ENCODE measurements at regions not wholly inside any gene's neighbourhood (a gene's known extent, or its start where the extent isn't known, plus 50 kb on each side); places are given as distances from the start of the nearest gene placed in this dataset.

DNA sequence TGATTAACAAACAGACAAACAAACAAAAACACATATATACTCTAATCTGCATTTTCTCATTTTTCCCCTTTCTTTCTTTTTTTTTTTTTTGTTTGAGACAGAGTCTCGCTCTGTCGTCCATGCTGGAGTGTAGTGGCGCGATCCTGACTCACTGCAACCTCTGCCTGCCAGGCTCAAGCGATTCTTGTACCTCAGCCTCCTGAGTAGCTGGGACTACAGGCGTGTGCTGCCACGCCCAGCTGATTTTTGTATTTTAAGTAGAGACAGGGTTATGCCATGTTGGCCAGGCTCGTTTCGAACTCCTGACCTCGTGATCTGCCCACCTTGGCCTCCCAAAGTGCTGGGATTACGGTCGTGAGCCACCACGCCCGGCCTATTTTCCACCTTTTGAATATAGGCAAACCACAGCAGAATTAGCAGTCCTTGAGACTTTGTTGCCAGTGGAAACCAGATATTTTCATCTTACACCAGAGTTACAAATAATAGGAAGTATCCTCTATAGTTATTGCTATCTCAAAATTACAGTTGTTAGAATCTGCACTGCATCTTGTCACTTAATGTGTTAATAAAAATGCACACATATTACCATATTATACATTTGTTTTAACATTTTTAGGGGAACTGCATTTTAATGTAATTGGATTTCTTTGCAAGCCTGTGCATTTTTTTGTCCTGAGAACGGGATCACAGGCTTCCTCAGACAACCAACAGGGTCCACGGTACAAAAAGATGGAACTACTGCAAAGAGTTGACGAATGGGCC lies 208.2 kb upstream of the ZNF217 start:
- Histone ChIP-seq H3K27ac (ENCODE audit: low read depth in 1 of 2, low read length in 2 of 2) (no peak overlapping the region), H3K9ac (ENCODE audit: low read depth in 1 of 2, low read length in 2 of 2) (no peak overlapping the region), H3K36me3 (ENCODE audit: control insufficient read depth in 4 of 4, insufficient read depth in 3 of 4, low read depth in 1 of 4, low read length in 3 of 4) (no peaks in the 10 kb centered on the region), H3K27me3 (ENCODE audit: control insufficient read depth in 4 of 4, insufficient read depth in 4 of 4, low read length in 3 of 4) (no peaks in the 10 kb centered on the region), H3K4me3 (ENCODE audit: low read depth in 1 of 3, low read length in 3 of 3) (no peak overlapping the region), H3K4me1 (ENCODE audit: control insufficient read depth in 4 of 4, insufficient read depth in 4 of 4, low read length in 3 of 4) (peaks cover 0 to 5% (median 1%) of the 10 kb centered on the region in 4 donors), H3K9me3 (ENCODE audit: control insufficient read depth in 4 of 4, low read length in 3 of 4) (no peaks in the 10 kb centered on the region)
- no peak for TF ChIP-seq EGR1 (IDR thresholded peaks at IDR 0.05; ENCODE audit: low read depth in 2 of 2)
- no peak for TF ChIP-seq JUND (IDR thresholded peaks at IDR 0.05)
- TF ChIP-seq NR2F2 (IDR thresholded peaks at IDR 0.05) = no peak
- TF ChIP-seq RAD21 (IDR thresholded peaks at IDR 0.05) = no peak
- TF ChIP-seq ZBTB33 (IDR thresholded peaks at IDR 0.05) = no peak
- TF ChIP-seq SP1 (IDR thresholded peaks at IDR 0.05) = no peak
- TF ChIP-seq MAX (IDR thresholded peaks at IDR 0.05) = no peak
- TF ChIP-seq YY1 (IDR thresholded peaks at IDR 0.05) = no peak
- no peak for TF ChIP-seq CTCF (IDR thresholded peaks at IDR 0.05; ENCODE audit: low read depth, low read length, missing input control)
- DNase-seq (ENCODE audit: low spot score) = no peak
- WGBS = 86% methylated on average over 17 of the region's 17 CpGs

GRCh38 chr20:53800883-53801604 lies 207.4 kb upstream of the ZNF217 start:
- Histone ChIP-seq H3K36me3 (ENCODE audit: control insufficient read depth in 4 of 4, insufficient read depth in 3 of 4, low read depth in 1 of 4, low read length in 3 of 4) (no peaks in the 10 kb centered on the region), H3K9ac (ENCODE audit: low read depth in 1 of 2, low read length in 2 of 2) (no peak overlapping the region), H3K27ac (ENCODE audit: low read depth in 1 of 2, low read length in 2 of 2) (no peak overlapping the region), H3K4me1 (ENCODE audit: control insufficient read depth in 4 of 4, insufficient read depth in 4 of 4, low read length in 3 of 4) (peaks cover 0 to 5% (median 1%) of the 10 kb centered on the region in 4 donors), H3K9me3 (ENCODE audit: control insufficient read depth in 4 of 4, low read length in 3 of 4) (no peaks in the 10 kb centered on the region), H3K4me3 (ENCODE audit: low read depth in 1 of 3, low read length in 3 of 3) (no peak overlapping the region), H3K27me3 (ENCODE audit: control insufficient read depth in 4 of 4, insufficient read depth in 4 of 4, low read length in 3 of 4) (no peaks in the 10 kb centered on the region)
- 62% methylated on average over 13 of the region's 13 CpGs for WGBS
- TF ChIP-seq RAD21 (IDR thresholded peaks at IDR 0.05) (peak in 1 of 2 donors; percentile 18), SP1 (IDR thresholded peaks at IDR 0.05) (peak; percentile 37), HNF4A (conservative IDR thresholded peaks at IDR 0.05) (peak; percentile 36 to 68), NR2F2 (IDR thresholded peaks at IDR 0.05) (no peak), MAX (IDR thresholded peaks at IDR 0.05) (no peak), JUND (IDR thresholded peaks at IDR 0.05) (no peak), HNF4G (IDR thresholded peaks at IDR 0.05) (peak; percentile 42), FOXA1 (IDR thresholded peaks at IDR 0.05) (no peak), REST (IDR thresholded peaks at IDR 0.05) (no peak), TAF1 (conservative IDR thresholded peaks at IDR 0.05) (no peak), GABPA (IDR thresholded peaks at IDR 0.05 in 1 of 2, conservative IDR thresholded peaks at IDR 0.05 in 1 of 2) (no peak), EGR1 (IDR thresholded peaks at IDR 0.05; ENCODE audit: low read depth in 2 of 2) (no peak), YY1 (IDR thresholded peaks at IDR 0.05) (no peak), CTCF (IDR thresholded peaks at IDR 0.05; ENCODE audit: low read depth, low read length, missing input control) (no peak), RXRA (IDR thresholded peaks at IDR 0.05) (peak in 1 of 2 donors; percentile 16)
- TF ChIP-seq, protein P1, sequence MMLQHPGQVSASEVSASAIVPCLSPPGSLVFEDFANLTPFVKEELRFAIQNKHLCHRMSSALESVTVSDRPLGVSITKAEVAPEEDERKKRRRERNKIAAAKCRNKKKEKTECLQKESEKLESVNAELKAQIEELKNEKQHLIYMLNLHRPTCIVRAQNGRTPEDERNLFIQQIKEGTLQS (IDR thresholded peaks at IDR 0.05) = no peak
- DNase-seq (ENCODE audit: low spot score) = no peak

Data from liver (tissue), 8 donors.